ENCODE measurements at regions not wholly inside any gene's neighbourhood (a gene's known extent, or its start where the extent isn't known, plus 50 kb on each side); places are given as distances from the start of the nearest gene placed in this dataset.

DNA sequence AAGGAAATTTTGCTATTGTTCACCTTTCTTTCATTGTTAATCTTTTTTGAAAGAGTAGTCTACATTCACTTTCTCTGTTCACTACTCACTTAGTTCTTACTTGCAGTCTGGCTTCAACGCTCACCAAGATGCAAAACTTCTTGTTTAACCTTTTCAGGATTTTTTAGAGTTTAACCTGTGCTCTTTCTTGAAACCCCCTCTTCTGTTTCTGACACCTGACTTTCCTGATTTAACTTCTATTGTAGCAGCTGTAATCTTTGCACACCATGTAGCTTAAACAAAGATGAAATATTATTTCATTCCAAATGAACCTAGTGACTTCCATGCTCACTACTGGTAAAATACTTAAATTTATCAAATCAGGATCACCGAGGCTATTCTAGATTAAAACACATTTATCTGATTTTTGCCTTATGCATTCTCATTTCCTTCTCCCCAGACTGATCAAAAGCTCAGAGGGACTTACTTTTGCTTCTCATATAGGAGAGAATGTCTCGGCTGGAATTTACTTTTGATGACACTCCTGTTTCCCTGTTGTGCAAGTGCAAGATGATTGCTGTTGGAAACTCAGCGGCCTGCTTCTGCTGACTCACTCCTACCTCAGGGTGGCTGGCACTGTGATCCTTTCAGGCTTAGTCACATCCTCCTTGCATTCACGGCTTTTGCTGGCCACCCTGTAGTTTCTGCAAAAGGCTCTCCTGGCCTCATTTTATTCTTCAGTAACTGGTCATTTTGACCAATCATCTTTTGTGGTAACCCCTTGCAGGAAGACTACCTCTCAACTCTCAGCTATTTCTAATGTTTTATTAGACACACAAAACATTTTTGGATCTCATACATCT is 109.3 kb upstream of the IFNE start:
- TF ChIP-seq, protein P1, sequence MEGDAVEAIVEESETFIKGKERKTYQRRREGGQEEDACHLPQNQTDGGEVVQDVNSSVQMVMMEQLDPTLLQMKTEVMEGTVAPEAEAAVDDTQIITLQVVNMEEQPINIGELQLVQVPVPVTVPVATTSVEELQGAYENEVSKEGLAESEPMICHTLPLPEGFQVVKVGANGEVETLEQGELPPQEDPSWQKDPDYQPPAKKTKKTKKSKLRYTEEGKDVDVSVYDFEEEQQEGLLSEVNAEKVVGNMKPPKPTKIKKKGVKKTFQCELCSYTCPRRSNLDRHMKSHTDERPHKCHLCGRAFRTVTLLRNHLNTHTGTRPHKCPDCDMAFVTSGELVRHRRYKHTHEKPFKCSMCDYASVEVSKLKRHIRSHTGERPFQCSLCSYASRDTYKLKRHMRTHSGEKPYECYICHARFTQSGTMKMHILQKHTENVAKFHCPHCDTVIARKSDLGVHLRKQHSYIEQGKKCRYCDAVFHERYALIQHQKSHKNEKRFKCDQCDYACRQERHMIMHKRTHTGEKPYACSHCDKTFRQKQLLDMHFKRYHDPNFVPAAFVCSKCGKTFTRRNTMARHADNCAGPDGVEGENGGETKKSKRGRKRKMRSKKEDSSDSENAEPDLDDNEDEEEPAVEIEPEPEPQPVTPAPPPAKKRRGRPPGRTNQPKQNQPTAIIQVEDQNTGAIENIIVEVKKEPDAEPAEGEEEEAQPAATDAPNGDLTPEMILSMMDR (IDR thresholded peaks at IDR 0.05): no peak
- no peak for TF ChIP-seq POLR2A (IDR thresholded peaks at IDR 0.05)
